T-helper 2 cell treated with Interferon-gamma antibody and Interleukin-4, amounts not matched to agents 100 ng/mL and 5 ng/mL, for 36 hours (primary cell): ENCODE measurements at regions not wholly inside any gene's neighbourhood (a gene's known extent, or its start where the extent isn't known, plus 50 kb on each side); places are given as distances from the start of the nearest gene placed in this dataset.

ENCODE experiments used
- intact Hi-C: fragments of 100-400 bp; cut with micrococcal nuclease; formaldehyde crosslinking; loops from one replicate; pipeline ENCODE4 v1.15.1; 2023

GRCh38 chrX:46447384-46447783 is 97.8 kb downstream of the ZNF674 start:
- intact Hi-C loops, result loop anchor here (1.0 to 2.0 kb wide), 3 partner anchors 98 to 679 kb away; partner anchors contain the start of gene ZNF674

GRCh38 chrX:46446727-46447378 is 98.4 kb downstream of the ZNF674 start:
- intact Hi-C loops, result loop anchor here (1.0 to 2.0 kb wide), 3 partner anchors 98 to 678 kb away; partner anchors contain the start of gene ZNF674

- intact Hi-C loops, result no loop called here
Observed at GRCh38 chrX:46444011-46444410, 101.2 kb downstream of the ZNF674 start.

GRCh38 chrX:46436744-46437143 is 108.5 kb downstream of the ZNF674 start:
- intact Hi-C loops, result no loop called here

- intact Hi-C loops, result no loop called here
Observed at GRCh38 chrX:46433892-46434291, 111.3 kb downstream of the ZNF674 start.

- intact Hi-C loops, result loop anchor here (5.0 kb wide), 1 partner anchor 1221 kb away; no protein-coding TSS in a partner anchor
Observed at GRCh38 chrX:46408553-46409407, 136.4 kb downstream of the ZNF674 start.

GRCh38 chrX:46407753-46408130 is 137.5 kb downstream of the ZNF674 start:
- intact Hi-C loops, result loop anchor here (5.0 kb wide), 1 partner anchor 1220 kb away; no protein-coding TSS in a partner anchor

- intact Hi-C loops, result loop anchor here (5.0 kb wide), 1 partner anchor 1220 kb away; no protein-coding TSS in a partner anchor
Observed at GRCh38 chrX:46407036-46407752, 138.0 kb downstream of the ZNF674 start.

- intact Hi-C loops, result loop anchor here (5.0 kb wide), 1 partner anchor 1217 kb away; no protein-coding TSS in a partner anchor
Observed at GRCh38 chrX:46404774-46405173, 140.4 kb downstream of the ZNF674 start.

GRCh38 chrX:46400530-46401443 is 144.4 kb downstream of the ZNF674 start:
- intact Hi-C loops, result no loop called here

- intact Hi-C loops, result no loop called here
Observed at GRCh38 chrX:46398874-46399273, 146.3 kb downstream of the ZNF674 start.

GRCh38 chrX:46398126-46398525 is 147.1 kb downstream of the ZNF674 start:
- intact Hi-C loops, result no loop called here

- intact Hi-C loops, result no loop called here
Observed at GRCh38 chrX:46386511-46386910, 158.7 kb downstream of the ZNF674 start.

- intact Hi-C loops, result no loop called here
Observed at GRCh38 chrX:46383006-46383405, 162.2 kb downstream of the ZNF674 start.

GRCh38 chrX:46382595-46382994 is 162.6 kb downstream of the ZNF674 start:
- intact Hi-C loops, result no loop called here

GRCh38 chrX:46381630-46382029 is 163.6 kb downstream of the ZNF674 start:
- intact Hi-C loops, result loop anchor here (2.0 kb wide), 1 partner anchor 411 kb away; no protein-coding TSS in a partner anchor

- intact Hi-C loops, result loop anchor here (2.0 kb wide), 1 partner anchor 413 kb away; no protein-coding TSS in a partner anchor
Observed at GRCh38 chrX:46380148-46380752, 165.0 kb downstream of the ZNF674 start.

GRCh38 chrX:46376246-46376885 is 168.9 kb downstream of the ZNF674 start:
- intact Hi-C loops, result loop anchor here (2.0 to 5.0 kb wide), 4 partner anchors 526 to 862 kb away; no protein-coding TSS in a partner anchor

- intact Hi-C loops, result loop anchor here (2.0 to 5.0 kb wide), 4 partner anchors 525 to 861 kb away; no protein-coding TSS in a partner anchor
Observed at GRCh38 chrX:46375831-46376230, 169.4 kb downstream of the ZNF674 start.
